ENCODE measurements at regions not wholly inside any gene's neighbourhood (a gene's known extent, or its start where the extent isn't known, plus 50 kb on each side); places are given as distances from the start of the nearest gene placed in this dataset.

DNA sequence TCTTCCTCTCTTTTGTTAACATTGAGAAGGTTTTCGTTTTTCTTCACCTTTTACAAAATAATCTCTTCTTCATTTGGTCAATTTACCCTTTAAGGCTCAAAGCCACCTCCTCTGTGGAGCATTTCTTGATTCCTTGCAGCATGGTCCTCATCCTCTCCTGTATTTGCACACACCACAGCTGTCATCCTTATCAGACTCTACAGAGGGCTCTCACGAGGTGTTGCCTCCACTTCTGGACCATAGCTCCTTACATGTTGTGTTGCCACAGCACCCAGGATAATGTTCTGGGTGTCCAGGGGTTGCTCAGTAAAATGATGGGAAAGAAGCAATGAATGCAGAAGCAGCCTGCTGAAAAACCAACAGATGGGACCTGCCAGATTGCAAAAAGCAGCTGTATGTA lies 192.8 kb downstream of the SH2D4B start:
- TF ChIP-seq, protein P1, sequence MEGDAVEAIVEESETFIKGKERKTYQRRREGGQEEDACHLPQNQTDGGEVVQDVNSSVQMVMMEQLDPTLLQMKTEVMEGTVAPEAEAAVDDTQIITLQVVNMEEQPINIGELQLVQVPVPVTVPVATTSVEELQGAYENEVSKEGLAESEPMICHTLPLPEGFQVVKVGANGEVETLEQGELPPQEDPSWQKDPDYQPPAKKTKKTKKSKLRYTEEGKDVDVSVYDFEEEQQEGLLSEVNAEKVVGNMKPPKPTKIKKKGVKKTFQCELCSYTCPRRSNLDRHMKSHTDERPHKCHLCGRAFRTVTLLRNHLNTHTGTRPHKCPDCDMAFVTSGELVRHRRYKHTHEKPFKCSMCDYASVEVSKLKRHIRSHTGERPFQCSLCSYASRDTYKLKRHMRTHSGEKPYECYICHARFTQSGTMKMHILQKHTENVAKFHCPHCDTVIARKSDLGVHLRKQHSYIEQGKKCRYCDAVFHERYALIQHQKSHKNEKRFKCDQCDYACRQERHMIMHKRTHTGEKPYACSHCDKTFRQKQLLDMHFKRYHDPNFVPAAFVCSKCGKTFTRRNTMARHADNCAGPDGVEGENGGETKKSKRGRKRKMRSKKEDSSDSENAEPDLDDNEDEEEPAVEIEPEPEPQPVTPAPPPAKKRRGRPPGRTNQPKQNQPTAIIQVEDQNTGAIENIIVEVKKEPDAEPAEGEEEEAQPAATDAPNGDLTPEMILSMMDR (IDR thresholded peaks at IDR 0.05; ENCODE audit: low read depth, low read length) = no peak
- no peak for TF ChIP-seq MYC (IDR thresholded peaks at IDR 0.05; ENCODE audit: low read depth, low read length)
